Panc1 (cell line): ENCODE measurements at regions not wholly inside any gene's neighbourhood (a gene's known extent, or its start where the extent isn't known, plus 50 kb on each side); places are given as distances from the start of the nearest gene placed in this dataset.

Experiments
- ATAC-seq: fragments of 200-7000 bp; cut with Tn5 transposase; 2 replicates; pipeline ENCODE4 v1.9.1; 2020; ENCODE audit warnings: mild to moderate bottlenecking, moderate library complexity
- BruUV-seq: library from RNA; stranded (reverse); fragments of 400-500 nt; replicated peaks from 2 replicates; lab custom pipeline; 2021; lab: Mats Ljungman, UMichigan
- CTCF ChIA-PET: fragments of 300-600 bp; sonication (Branson Sonifier 250); formaldehyde crosslinking; loops from one replicate; lab custom pipeline; 2022; ENCODE audit warnings: antibody characterized with exemption; lab: Charles Lee
- POLR2A ChIA-PET: fragments of 300-600 bp; sonication (Branson Sonifier 250); formaldehyde crosslinking; loops from one replicate; lab custom pipeline; 2022; ENCODE audit warnings: antibody characterized with exemption; lab: Charles Lee
- DNase-seq: peaks from one replicate; pipeline ENCODE4 v3.0.0-alpha.2; 2010; ENCODE audit warnings: low read depth, low spot score
- H3K27ac ChIP-seq: 2 replicates; pipeline ENCODE4 v1.5.1; 2011; ENCODE audit warnings: mild to moderate bottlenecking, low read length, inconsistent platforms
- H3K27me3 ChIP-seq: fragments of 200-500 bp; sonication (Bioruptor generic); 2 replicates; pipeline ENCODE4 v1.6.0; 2014; ENCODE audit warnings: low read length, inconsistent platforms; ENCODE audit not compliant: control insufficient read depth, insufficient read depth
- H3K36me3 ChIP-seq: fragments of 200-500 bp; sonication (Bioruptor generic); 2 replicates; pipeline ENCODE4 v1.5.1; 2014; ENCODE audit warnings: inconsistent platforms, mild to moderate bottlenecking, low read length, moderate library complexity; ENCODE audit not compliant: control insufficient read depth, insufficient read depth
- H3K4me1 ChIP-seq: 2 replicates; pipeline ENCODE4 v1.5.1; 2011; ENCODE audit warnings: inconsistent platforms, mild to moderate bottlenecking, low read length, moderate library complexity; ENCODE audit not compliant: control insufficient read depth, insufficient read depth
- H3K4me3 ChIP-seq, 2 experiments: 2 replicates each; pipeline ENCODE4 v1.5.1; 2011 to 2012; ENCODE audit warnings: low read depth in 2 of 2, low read length in 2 of 2, mild to moderate bottlenecking in 2 of 2, inconsistent platforms in 1 of 2, moderate library complexity in 1 of 2
- H3K9me3 ChIP-seq: fragments of 200-500 bp; sonication (Bioruptor generic); 2 replicates; pipeline ENCODE4 v1.5.1; 2014; ENCODE audit warnings: low read depth, mild to moderate bottlenecking, inconsistent platforms, low read length, moderate library complexity; ENCODE audit not compliant: control insufficient read depth, insufficient read depth
- CTCF ChIP-seq: fragments of 450-650 bp; IDR thresholded peaks from 2 replicates; pipeline ENCODE4 v1.5.1; 2017; ENCODE audit warnings: mild to moderate bottlenecking
- POLR2AphosphoS5 ChIP-seq: IDR thresholded peaks from 2 replicates; pipeline ENCODE4 v1.6.1; 2012; ENCODE audit warnings: mild to moderate bottlenecking, low read depth, low read length, moderate library complexity
- SIN3A ChIP-seq: IDR thresholded peaks from 2 replicates; pipeline ENCODE4 v1.6.1; 2012; ENCODE audit warnings: low read depth, mild to moderate bottlenecking, low read length, moderate library complexity, borderline replicate concordance; ENCODE audit not compliant: insufficient read depth
- TCF7L2 ChIP-seq: IDR thresholded peaks from 2 replicates; pipeline ENCODE4 v1.6.1; 2011; ENCODE audit warnings: mild to moderate bottlenecking, low read depth, low read length, inconsistent platforms
- in situ Hi-C: cut with HindIII; loops from 2 replicates; pipeline ENCODE4 v1.10.0; 2016; ENCODE audit warnings: low sequenced_read_pairs, low pct_unique_long_range_greater_than_20kb
- intact Hi-C: fragments of 100-400 bp; cut with micrococcal nuclease; formaldehyde crosslinking; loops from one replicate; pipeline ENCODE4 v1.10.0; 2022; ENCODE audit not compliant: unreplicated experiment
- TF ChIP-seq, protein P1 (sequence below), 2 experiments: IDR thresholded peaks; 2 replicates each; pipeline ENCODE4 v1.6.1; 2011 to 2012; ENCODE audit warnings: low read depth in 2 of 2, control low read depth in 1 of 2, low read length in 1 of 2, mild to moderate bottlenecking in 1 of 2, moderate library complexity in 1 of 2; ENCODE audit not compliant: insufficient read depth in 1 of 2

DNA sequence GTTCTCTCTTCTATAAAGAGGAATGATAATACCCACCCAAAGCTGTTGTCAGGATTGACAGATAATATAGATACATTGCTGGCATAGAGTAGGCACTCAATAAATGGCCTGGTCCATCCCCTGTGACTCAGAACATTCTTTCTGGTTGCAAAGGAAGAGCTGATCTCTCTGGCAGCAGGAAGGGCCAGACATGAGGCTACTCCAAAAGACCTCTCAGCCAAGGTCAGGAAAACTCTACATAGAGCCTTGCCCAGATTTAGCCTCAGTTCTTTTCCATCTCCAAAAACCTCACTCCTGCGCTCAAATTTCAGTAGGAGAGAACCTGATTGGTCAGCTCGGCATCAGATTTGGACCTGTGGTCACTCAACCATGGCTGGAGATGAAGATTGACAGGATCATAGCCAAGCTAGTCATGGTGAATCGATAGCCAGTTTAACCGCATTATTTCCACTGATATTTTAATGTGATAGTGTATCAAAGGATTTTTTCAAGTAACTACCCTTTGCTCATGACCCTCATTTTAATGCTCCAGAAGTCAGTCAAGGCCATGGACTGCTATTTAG is 319.6 kb downstream of the DRD1 start:
- in situ Hi-C loops: no loop called here
- ChIA-PET POLR2A (no interaction called here), CTCF (no interaction called here)
- DNase-seq (no peak), ATAC-seq (no peak)
- Histone ChIP-seq H3K27me3 (peaks cover 2% of the 10 kb centered on the region; the same call in 1 of the 2 replicates), H3K4me1 (no peaks in the 10 kb centered on the region), H3K36me3 (no peaks in the 10 kb centered on the region), H3K4me3 (no peak overlapping the region), H3K9me3 (no peaks in the 10 kb centered on the region), H3K27ac (no peak overlapping the region)
- BruUV-seq: no TSS peak
- intact Hi-C loops: no loop called here
- TF ChIP-seq, protein P1, sequence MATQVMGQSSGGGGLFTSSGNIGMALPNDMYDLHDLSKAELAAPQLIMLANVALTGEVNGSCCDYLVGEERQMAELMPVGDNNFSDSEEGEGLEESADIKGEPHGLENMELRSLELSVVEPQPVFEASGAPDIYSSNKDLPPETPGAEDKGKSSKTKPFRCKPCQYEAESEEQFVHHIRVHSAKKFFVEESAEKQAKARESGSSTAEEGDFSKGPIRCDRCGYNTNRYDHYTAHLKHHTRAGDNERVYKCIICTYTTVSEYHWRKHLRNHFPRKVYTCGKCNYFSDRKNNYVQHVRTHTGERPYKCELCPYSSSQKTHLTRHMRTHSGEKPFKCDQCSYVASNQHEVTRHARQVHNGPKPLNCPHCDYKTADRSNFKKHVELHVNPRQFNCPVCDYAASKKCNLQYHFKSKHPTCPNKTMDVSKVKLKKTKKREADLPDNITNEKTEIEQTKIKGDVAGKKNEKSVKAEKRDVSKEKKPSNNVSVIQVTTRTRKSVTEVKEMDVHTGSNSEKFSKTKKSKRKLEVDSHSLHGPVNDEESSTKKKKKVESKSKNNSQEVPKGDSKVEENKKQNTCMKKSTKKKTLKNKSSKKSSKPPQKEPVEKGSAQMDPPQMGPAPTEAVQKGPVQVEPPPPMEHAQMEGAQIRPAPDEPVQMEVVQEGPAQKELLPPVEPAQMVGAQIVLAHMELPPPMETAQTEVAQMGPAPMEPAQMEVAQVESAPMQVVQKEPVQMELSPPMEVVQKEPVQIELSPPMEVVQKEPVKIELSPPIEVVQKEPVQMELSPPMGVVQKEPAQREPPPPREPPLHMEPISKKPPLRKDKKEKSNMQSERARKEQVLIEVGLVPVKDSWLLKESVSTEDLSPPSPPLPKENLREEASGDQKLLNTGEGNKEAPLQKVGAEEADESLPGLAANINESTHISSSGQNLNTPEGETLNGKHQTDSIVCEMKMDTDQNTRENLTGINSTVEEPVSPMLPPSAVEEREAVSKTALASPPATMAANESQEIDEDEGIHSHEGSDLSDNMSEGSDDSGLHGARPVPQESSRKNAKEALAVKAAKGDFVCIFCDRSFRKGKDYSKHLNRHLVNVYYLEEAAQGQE (IDR thresholded peaks at IDR 0.05; ENCODE audit: insufficient read depth in 1 of 2, low read depth in 2 of 2, low read length in 1 of 2): no peak
- TF ChIP-seq SIN3A (no peak), CTCF (no peak), TCF7L2 (no peak), POLR2AphosphoS5 (no peak)

GRCh38 chr5:175123542-175123941 is 320.4 kb downstream of the DRD1 start:
- BruUV-seq: no TSS peak
- Histone ChIP-seq H3K4me1 (no peaks in the 10 kb centered on the region), H3K27me3 (peaks cover 2% of the 10 kb centered on the region; the same call in 1 of the 2 replicates), H3K4me3 (no peak overlapping the region), H3K27ac (no peak overlapping the region), H3K9me3 (no peaks in the 10 kb centered on the region), H3K36me3 (no peaks in the 10 kb centered on the region)
- ATAC-seq (no peak), DNase-seq (no peak)
- no peak for TF ChIP-seq TCF7L2
- in situ Hi-C loops (no loop called here), intact Hi-C loops (no loop called here)
- POLR2A ChIA-PET: interaction anchor here (0.5 kb wide), 1 partner anchor 1228 kb away, joined by 3 read pairs; no protein-coding TSS in a partner anchor
- CTCF ChIA-PET: no interaction called here

DNA sequence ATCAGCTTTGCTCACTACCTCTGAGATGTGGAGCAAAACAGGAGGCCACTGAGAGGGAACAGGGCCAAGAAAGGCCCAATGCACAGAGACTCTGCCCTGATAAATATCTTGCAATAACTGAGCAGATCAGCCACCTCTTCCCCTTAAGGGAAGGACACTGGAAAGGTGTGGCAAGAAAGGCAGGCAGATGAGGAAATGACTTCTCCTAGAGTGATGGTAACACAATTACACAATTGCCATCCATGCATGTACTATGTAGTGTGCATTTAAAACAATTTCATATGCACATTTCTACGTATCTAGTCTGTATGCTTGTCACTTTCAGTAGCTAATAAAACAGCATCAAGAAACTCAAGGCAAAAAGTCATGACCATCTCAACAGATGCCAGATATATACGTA is 322.5 kb downstream of the DRD1 start:
- CTCF ChIA-PET: no interaction called here
- DNase-seq (no peak), ATAC-seq (no peak)
- BruUV-seq: no TSS peak
- POLR2A ChIA-PET: no interaction called here
- Histone ChIP-seq H3K36me3 (no peaks in the 10 kb centered on the region), H3K27me3 (peaks cover 2% of the 10 kb centered on the region; the same call in 1 of the 2 replicates), H3K9me3 (no peaks in the 10 kb centered on the region), H3K4me1 (no peaks in the 10 kb centered on the region), H3K4me3 (no peak overlapping the region), H3K27ac (no peak overlapping the region)
- intact Hi-C loops: no loop called here
- in situ Hi-C loops: no loop called here
- no peak for TF ChIP-seq SIN3A
- TF ChIP-seq POLR2AphosphoS5: no peak
- no peak for TF ChIP-seq TCF7L2
- no peak for TF ChIP-seq CTCF
- TF ChIP-seq, protein P1 (IDR thresholded peaks at IDR 0.05; ENCODE audit: insufficient read depth in 1 of 2, low read depth in 2 of 2, low read length in 1 of 2): no peak
